ENCODE measurements at regions not wholly inside any gene's neighbourhood (a gene's known extent, or its start where the extent isn't known, plus 50 kb on each side); places are given as distances from the start of the nearest gene placed in this dataset.

DNA sequence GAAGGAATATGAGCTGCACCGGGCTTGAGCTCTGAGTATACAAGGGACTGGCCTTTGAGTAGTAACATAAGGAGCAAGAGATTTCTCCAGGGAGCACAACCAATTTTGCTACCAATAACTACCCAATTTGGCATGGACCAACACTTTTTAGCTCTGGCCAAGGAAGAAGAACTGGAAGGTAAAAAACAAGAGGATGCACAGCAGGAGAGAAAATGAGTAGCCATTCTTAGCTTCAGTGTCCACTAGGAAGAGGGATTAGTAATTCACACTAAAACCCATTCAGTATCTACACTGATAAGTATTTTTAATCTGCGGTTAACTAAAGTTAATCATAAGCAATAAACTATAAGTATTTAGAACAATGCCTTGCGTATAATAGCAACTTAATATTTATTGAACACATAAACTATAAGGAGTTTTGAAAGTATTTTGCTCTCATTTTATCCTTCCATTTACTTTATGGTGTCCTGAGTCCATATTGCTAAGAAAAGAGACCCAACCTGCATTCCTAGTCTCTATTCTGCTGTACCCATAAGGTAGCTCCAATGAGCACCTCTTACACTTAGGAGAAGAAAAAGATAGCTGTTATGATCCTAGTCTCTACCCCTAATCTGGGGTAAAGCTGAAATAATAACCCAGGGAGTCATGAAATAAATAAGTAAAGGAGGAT, 268.9 kb downstream of the IGSF11 start:
- TF ChIP-seq EZH2phosphoT487 (IDR thresholded peaks at IDR 0.05; ENCODE audit: low read length): no peak
- TF ChIP-seq EZH2 (optimal IDR thresholded peaks at IDR 0.05; ENCODE audit: low read depth, low read length): no peak
- TF ChIP-seq, protein P1, sequence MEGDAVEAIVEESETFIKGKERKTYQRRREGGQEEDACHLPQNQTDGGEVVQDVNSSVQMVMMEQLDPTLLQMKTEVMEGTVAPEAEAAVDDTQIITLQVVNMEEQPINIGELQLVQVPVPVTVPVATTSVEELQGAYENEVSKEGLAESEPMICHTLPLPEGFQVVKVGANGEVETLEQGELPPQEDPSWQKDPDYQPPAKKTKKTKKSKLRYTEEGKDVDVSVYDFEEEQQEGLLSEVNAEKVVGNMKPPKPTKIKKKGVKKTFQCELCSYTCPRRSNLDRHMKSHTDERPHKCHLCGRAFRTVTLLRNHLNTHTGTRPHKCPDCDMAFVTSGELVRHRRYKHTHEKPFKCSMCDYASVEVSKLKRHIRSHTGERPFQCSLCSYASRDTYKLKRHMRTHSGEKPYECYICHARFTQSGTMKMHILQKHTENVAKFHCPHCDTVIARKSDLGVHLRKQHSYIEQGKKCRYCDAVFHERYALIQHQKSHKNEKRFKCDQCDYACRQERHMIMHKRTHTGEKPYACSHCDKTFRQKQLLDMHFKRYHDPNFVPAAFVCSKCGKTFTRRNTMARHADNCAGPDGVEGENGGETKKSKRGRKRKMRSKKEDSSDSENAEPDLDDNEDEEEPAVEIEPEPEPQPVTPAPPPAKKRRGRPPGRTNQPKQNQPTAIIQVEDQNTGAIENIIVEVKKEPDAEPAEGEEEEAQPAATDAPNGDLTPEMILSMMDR (IDR thresholded peaks at IDR 0.05; ENCODE audit: low read length): no peak
- H3K4me1 ChIP-seq (ENCODE audit: low read length): no peaks in the 10 kb centered on the region
- H3K27ac ChIP-seq (ENCODE audit: low read length): no peak overlapping the region
- H3K9me3 ChIP-seq (replicated peaks; ENCODE audit: insufficient read depth, low read length): no peaks in the 10 kb centered on the region
- no peak overlapping the region for H2AFZ ChIP-seq (ENCODE audit: low read length)
- no peaks in the 10 kb centered on the region for H3K79me2 ChIP-seq (ENCODE audit: low read length)
- H4K20me1 ChIP-seq (ENCODE audit: insufficient read depth, low read length): no peaks in the 10 kb centered on the region
- H3K9me2 ChIP-seq (replicated peaks; ENCODE audit: insufficient read depth, low read length): no peaks in the 10 kb centered on the region
- H3K4me3 ChIP-seq (ENCODE audit: low read length): no peak overlapping the region
- H3K9ac ChIP-seq (ENCODE audit: low read length): no peak overlapping the region
- H3F3A ChIP-seq (ENCODE audit: insufficient read depth, low read length): no peaks in the 10 kb centered on the region
- H3K27me3 ChIP-seq (replicated peaks; ENCODE audit: insufficient read depth, low read length): no peaks in the 10 kb centered on the region
- no peak overlapping the region for H3K4me2 ChIP-seq (ENCODE audit: low read depth, low read length)
- H3K36me3 ChIP-seq (replicated peaks; ENCODE audit: insufficient read depth, low read length): no peaks in the 10 kb centered on the region
- DNase-seq: no peak

DNA sequence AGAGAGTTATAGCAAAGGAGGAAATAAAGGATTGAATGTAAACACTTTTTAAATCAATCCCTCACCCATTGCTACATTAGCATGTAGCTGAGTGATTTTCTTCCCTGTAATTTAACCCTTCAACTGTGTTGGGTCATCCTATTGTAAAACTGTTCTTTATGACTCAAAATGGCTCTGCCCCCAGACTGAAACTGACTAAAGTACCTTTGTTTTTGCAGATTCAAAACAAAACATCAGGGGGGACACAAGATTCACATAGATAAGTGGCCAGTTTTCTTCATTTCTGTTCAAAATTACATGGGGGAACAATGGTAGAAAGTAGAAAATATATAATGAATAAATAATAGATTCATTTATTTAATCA, 268.4 kb downstream of the IGSF11 start:
- Histone ChIP-seq H3K36me3 (replicated peaks; ENCODE audit: insufficient read depth, low read length) (no peaks in the 10 kb centered on the region), H3K27me3 (replicated peaks; ENCODE audit: insufficient read depth, low read length) (no peaks in the 10 kb centered on the region), H3K27ac (ENCODE audit: low read length) (no peak overlapping the region), H3K4me3 (ENCODE audit: low read length) (no peak overlapping the region), H3F3A (ENCODE audit: insufficient read depth, low read length) (no peaks in the 10 kb centered on the region), H3K9me2 (replicated peaks; ENCODE audit: insufficient read depth, low read length) (no peaks in the 10 kb centered on the region), H3K4me1 (ENCODE audit: low read length) (no peaks in the 10 kb centered on the region), H3K9me3 (replicated peaks; ENCODE audit: insufficient read depth, low read length) (no peaks in the 10 kb centered on the region), H4K20me1 (ENCODE audit: insufficient read depth, low read length) (no peaks in the 10 kb centered on the region), H3K9ac (ENCODE audit: low read length) (no peak overlapping the region), H3K79me2 (ENCODE audit: low read length) (no peaks in the 10 kb centered on the region), H2AFZ (ENCODE audit: low read length) (no peak overlapping the region), H3K4me2 (ENCODE audit: low read depth, low read length) (no peak overlapping the region)
- TF ChIP-seq EZH2phosphoT487 (IDR thresholded peaks at IDR 0.05; ENCODE audit: low read length): no peak
- no peak for TF ChIP-seq EZH2 (optimal IDR thresholded peaks at IDR 0.05; ENCODE audit: low read depth, low read length)
- TF ChIP-seq, protein P1 (IDR thresholded peaks at IDR 0.05; ENCODE audit: low read length): no peak
- DNase-seq: no peak

DNA sequence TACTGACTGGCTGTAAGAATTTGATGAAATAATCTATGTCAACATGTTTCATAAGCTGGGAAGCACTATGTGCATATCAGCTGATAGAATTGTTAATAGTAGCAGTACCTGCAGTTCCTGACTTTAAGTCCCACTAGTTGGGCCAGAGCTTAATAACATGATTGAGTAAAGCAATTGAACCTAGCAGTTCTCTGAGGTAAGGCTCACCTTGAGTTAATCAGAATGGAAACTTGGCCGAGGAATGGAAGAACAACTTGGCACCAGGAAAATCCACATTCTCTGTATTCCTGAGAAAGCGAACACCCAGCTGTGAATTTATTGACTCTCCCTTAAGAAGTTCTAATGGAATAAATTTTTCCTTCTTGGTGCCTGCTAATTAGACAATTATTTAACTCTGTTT, 262.6 kb downstream of the IGSF11 start:
- Histone ChIP-seq H3K79me2 (ENCODE audit: low read length) (no peaks in the 10 kb centered on the region), H3K9me2 (replicated peaks; ENCODE audit: insufficient read depth, low read length) (no peaks in the 10 kb centered on the region), H3K4me2 (ENCODE audit: low read depth, low read length) (no peak overlapping the region), H3F3A (ENCODE audit: insufficient read depth, low read length) (no peaks in the 10 kb centered on the region), H3K9me3 (replicated peaks; ENCODE audit: insufficient read depth, low read length) (no peaks in the 10 kb centered on the region), H4K20me1 (ENCODE audit: insufficient read depth, low read length) (no peaks in the 10 kb centered on the region), H3K4me1 (ENCODE audit: low read length) (no peaks in the 10 kb centered on the region), H3K4me3 (ENCODE audit: low read length) (no peak overlapping the region), H3K36me3 (replicated peaks; ENCODE audit: insufficient read depth, low read length) (no peaks in the 10 kb centered on the region), H2AFZ (ENCODE audit: low read length) (no peak overlapping the region), H3K27ac (ENCODE audit: low read length) (no peak overlapping the region), H3K27me3 (replicated peaks; ENCODE audit: insufficient read depth, low read length) (no peaks in the 10 kb centered on the region), H3K9ac (ENCODE audit: low read length) (no peak overlapping the region)
- DNase-seq: no peak
- TF ChIP-seq EZH2 (optimal IDR thresholded peaks at IDR 0.05; ENCODE audit: low read depth, low read length) (no peak), EZH2phosphoT487 (IDR thresholded peaks at IDR 0.05; ENCODE audit: low read length) (no peak)
- TF ChIP-seq, protein P1 (IDR thresholded peaks at IDR 0.05; ENCODE audit: low read length): no peak

All from MM.1S (cell line).